ENCODE measurements at regions not wholly inside any gene's neighbourhood (a gene's known extent, or its start where the extent isn't known, plus 50 kb on each side); places are given as distances from the start of the nearest gene placed in this dataset.

DNA sequence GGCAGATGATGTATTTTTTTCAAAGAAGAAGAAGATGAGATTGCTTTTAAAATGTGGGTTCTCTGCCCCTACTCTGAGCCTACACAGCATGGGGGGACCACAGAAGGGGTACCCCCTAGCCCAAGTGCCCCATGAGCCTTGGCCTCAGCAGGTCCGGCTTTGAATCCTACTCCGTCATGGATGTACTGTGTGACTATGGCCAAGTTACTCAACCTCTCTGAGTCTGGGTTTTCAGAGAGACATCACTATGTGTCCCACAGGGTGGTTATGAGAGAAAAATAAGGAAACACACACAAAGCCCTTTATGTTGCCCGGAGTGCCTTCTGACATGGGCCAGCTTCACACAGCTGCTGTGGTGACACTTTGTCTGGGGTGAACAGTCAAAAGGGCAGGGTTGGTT, 92.0 kb downstream of the KCTD15 start:
- H3K4me1 ChIP-seq (ENCODE audit: insufficient read depth, low read length) = no peaks in the 10 kb centered on the region
- H3K27ac ChIP-seq (ENCODE audit: low read length) = no peak overlapping the region
- DNase-seq (no peak), ATAC-seq (ENCODE audit: insufficient read depth, low read depth) (no peak)
- H3K9ac ChIP-seq (ENCODE audit: low read depth, low read length) = no peak overlapping the region
- no peak overlapping the region for H2AFZ ChIP-seq (ENCODE audit: low read depth, low read length)
- H3K9me3 ChIP-seq (ENCODE audit: insufficient read depth, low read length, severe bottlenecking) = no peaks in the 10 kb centered on the region
- no peaks in the 10 kb centered on the region for H3K79me2 ChIP-seq (ENCODE audit: insufficient read depth, low read length)
- H3K27me3 ChIP-seq (ENCODE audit: insufficient read depth, low read length, poor library complexity) = no peaks in the 10 kb centered on the region
- TF ChIP-seq, protein P1, sequence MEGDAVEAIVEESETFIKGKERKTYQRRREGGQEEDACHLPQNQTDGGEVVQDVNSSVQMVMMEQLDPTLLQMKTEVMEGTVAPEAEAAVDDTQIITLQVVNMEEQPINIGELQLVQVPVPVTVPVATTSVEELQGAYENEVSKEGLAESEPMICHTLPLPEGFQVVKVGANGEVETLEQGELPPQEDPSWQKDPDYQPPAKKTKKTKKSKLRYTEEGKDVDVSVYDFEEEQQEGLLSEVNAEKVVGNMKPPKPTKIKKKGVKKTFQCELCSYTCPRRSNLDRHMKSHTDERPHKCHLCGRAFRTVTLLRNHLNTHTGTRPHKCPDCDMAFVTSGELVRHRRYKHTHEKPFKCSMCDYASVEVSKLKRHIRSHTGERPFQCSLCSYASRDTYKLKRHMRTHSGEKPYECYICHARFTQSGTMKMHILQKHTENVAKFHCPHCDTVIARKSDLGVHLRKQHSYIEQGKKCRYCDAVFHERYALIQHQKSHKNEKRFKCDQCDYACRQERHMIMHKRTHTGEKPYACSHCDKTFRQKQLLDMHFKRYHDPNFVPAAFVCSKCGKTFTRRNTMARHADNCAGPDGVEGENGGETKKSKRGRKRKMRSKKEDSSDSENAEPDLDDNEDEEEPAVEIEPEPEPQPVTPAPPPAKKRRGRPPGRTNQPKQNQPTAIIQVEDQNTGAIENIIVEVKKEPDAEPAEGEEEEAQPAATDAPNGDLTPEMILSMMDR (IDR thresholded peaks at IDR 0.05; ENCODE audit: borderline replicate concordance, extremely low read depth, low read length, poor library complexity, severe bottlenecking) = no peak
- TF ChIP-seq EZH2 (IDR thresholded peaks at IDR 0.05; ENCODE audit: borderline replicate concordance, low read depth, low read length, severe bottlenecking) = no peak
- H4K20me1 ChIP-seq (ENCODE audit: insufficient read depth, low read length) = no peaks in the 10 kb centered on the region
- H3K4me3 ChIP-seq (ENCODE audit: low read depth in 1 of 2, low read length in 2 of 2) = no peak overlapping the region
- H3K36me3 ChIP-seq (ENCODE audit: insufficient read depth, low read length) = no peaks in the 10 kb centered on the region
- H3K4me2 ChIP-seq (ENCODE audit: insufficient read depth, low read length) = no peak overlapping the region

DNA sequence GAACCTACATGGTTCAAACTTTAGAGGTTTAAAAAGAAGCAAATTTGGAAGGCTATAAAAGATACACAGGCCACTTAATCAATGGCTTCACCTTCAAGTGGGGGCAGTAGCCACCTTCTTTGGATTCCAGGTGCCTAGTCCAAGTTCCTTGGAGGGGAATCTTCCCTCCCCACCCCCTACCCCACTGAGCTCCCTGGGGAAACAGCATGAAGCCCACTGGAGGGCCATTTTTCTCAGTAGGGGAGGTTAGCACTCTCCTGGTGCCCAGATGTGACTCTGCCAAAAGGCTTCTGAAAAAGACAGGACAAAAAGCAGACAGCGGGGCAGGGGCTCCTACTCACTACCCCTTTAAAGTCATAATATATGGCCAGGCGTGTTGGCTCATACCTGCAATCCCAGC, 93.9 kb downstream of the KCTD15 start:
- no peak overlapping the region for H3K27ac ChIP-seq (ENCODE audit: low read length)
- TF ChIP-seq, protein P1 (IDR thresholded peaks at IDR 0.05; ENCODE audit: borderline replicate concordance, extremely low read depth, low read length, poor library complexity, severe bottlenecking) = no peak
- no peak for TF ChIP-seq EZH2 (IDR thresholded peaks at IDR 0.05; ENCODE audit: borderline replicate concordance, low read depth, low read length, severe bottlenecking)
- H3K4me2 ChIP-seq (ENCODE audit: insufficient read depth, low read length) = no peak overlapping the region
- no peak for DNase-seq
- H4K20me1 ChIP-seq (ENCODE audit: insufficient read depth, low read length) = no peaks in the 10 kb centered on the region
- H3K36me3 ChIP-seq (ENCODE audit: insufficient read depth, low read length) = no peaks in the 10 kb centered on the region
- H2AFZ ChIP-seq (ENCODE audit: low read depth, low read length) = no peak overlapping the region
- no peak for ATAC-seq (ENCODE audit: insufficient read depth, low read depth)
- H3K4me1 ChIP-seq (ENCODE audit: insufficient read depth, low read length) = no peaks in the 10 kb centered on the region
- no peaks in the 10 kb centered on the region for H3K27me3 ChIP-seq (ENCODE audit: insufficient read depth, low read length, poor library complexity)
- no peak overlapping the region for H3K9ac ChIP-seq (ENCODE audit: low read depth, low read length)
- H3K4me3 ChIP-seq (ENCODE audit: low read depth in 1 of 2, low read length in 2 of 2) = no peak overlapping the region
- no peaks in the 10 kb centered on the region for H3K9me3 ChIP-seq (ENCODE audit: insufficient read depth, low read length, severe bottlenecking)
- H3K79me2 ChIP-seq (ENCODE audit: insufficient read depth, low read length) = no peaks in the 10 kb centered on the region

DNA sequence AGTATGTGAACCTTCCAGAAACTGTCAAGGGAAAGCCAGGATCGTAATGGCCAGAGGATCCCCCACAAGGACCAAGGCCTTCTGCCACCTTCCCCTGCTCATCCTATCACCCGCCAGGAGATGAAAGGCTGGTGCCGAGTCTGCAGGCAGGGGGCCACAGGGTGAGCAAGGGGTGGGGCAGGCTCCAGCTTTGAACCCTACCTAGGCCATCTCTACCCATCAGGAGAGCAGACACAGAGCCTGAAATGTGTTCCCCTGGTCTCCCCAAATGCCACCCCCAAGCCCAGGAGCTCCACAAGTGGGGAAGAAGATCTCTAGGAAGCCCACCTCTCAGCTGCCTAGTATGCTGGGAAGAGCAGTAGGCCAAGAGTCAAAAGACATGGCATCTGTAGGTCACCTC, 95.1 kb downstream of the KCTD15 start:
- no peak for TF ChIP-seq EZH2 (IDR thresholded peaks at IDR 0.05; ENCODE audit: borderline replicate concordance, low read depth, low read length, severe bottlenecking)
- TF ChIP-seq, protein P1 (IDR thresholded peaks at IDR 0.05; ENCODE audit: borderline replicate concordance, extremely low read depth, low read length, poor library complexity, severe bottlenecking) = no peak
- Histone ChIP-seq H3K27ac (ENCODE audit: low read length) (no peak overlapping the region), H3K36me3 (ENCODE audit: insufficient read depth, low read length) (no peaks in the 10 kb centered on the region), H3K79me2 (ENCODE audit: insufficient read depth, low read length) (no peaks in the 10 kb centered on the region), H3K4me1 (ENCODE audit: insufficient read depth, low read length) (no peaks in the 10 kb centered on the region), H2AFZ (ENCODE audit: low read depth, low read length) (no peak overlapping the region), H3K9me3 (ENCODE audit: insufficient read depth, low read length, severe bottlenecking) (no peaks in the 10 kb centered on the region), H3K9ac (ENCODE audit: low read depth, low read length) (no peak overlapping the region), H3K4me3 (ENCODE audit: low read depth in 1 of 2, low read length in 2 of 2) (no peak overlapping the region), H3K4me2 (ENCODE audit: insufficient read depth, low read length) (no peak overlapping the region), H4K20me1 (ENCODE audit: insufficient read depth, low read length) (no peaks in the 10 kb centered on the region), H3K27me3 (ENCODE audit: insufficient read depth, low read length, poor library complexity) (no peaks in the 10 kb centered on the region)
- ATAC-seq (ENCODE audit: insufficient read depth, low read depth) = no peak
- no peak for DNase-seq

DNA sequence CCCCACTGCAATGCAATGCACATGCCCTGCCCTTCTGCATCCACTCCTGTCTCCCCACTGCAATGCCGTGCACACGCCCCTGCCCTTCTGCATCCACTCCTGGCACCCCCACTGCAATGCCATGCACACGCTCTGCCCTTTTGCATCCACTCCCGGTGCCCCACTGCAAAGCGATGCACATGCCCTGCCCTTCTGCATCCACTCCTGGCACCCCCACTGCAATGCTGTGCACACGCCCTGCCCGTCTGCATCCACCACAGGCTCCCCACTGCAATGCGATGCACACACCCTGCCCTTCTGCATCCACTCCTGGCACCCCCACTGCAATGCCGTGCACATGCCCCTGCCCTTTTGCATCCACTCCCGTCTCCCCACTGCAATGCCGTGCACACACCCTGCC, 98.1 kb downstream of the KCTD15 start:
- Histone ChIP-seq H3K27me3 (ENCODE audit: insufficient read depth, low read length, poor library complexity) (no peaks in the 10 kb centered on the region), H3K36me3 (ENCODE audit: insufficient read depth, low read length) (no peaks in the 10 kb centered on the region), H3K9me3 (ENCODE audit: insufficient read depth, low read length, severe bottlenecking) (peaks cover 7% of the 10 kb centered on the region), H3K4me2 (ENCODE audit: insufficient read depth, low read length) (no peak overlapping the region), H3K4me3 (ENCODE audit: low read depth in 1 of 2, low read length in 2 of 2) (no peak overlapping the region), H3K9ac (ENCODE audit: low read depth, low read length) (no peak overlapping the region), H2AFZ (ENCODE audit: low read depth, low read length) (no peak overlapping the region), H4K20me1 (ENCODE audit: insufficient read depth, low read length) (no peaks in the 10 kb centered on the region), H3K4me1 (ENCODE audit: insufficient read depth, low read length) (no peaks in the 10 kb centered on the region), H3K79me2 (ENCODE audit: insufficient read depth, low read length) (no peaks in the 10 kb centered on the region), H3K27ac (ENCODE audit: low read length) (no peak overlapping the region)
- ATAC-seq (ENCODE audit: insufficient read depth, low read depth) (no peak), DNase-seq (no peak)
- TF ChIP-seq EZH2 (IDR thresholded peaks at IDR 0.05; ENCODE audit: borderline replicate concordance, low read depth, low read length, severe bottlenecking) = no peak
- TF ChIP-seq, protein P1 (IDR thresholded peaks at IDR 0.05; ENCODE audit: borderline replicate concordance, extremely low read depth, low read length, poor library complexity, severe bottlenecking) = no peak
